A673 (cell line): ENCODE measurements at regions not wholly inside any gene's neighbourhood (a gene's known extent, or its start where the extent isn't known, plus 50 kb on each side); places are given as distances from the start of the nearest gene placed in this dataset.

Source experiments
- BruUV-seq: library from RNA; stranded (reverse); fragments of 400-500 nt; replicated peaks from 2 replicates; lab custom pipeline; 2021; lab: Mats Ljungman, UMichigan
- CTCF ChIA-PET: fragments of 300-600 bp; sonication (Branson Sonifier 250); formaldehyde crosslinking; loops from one replicate; lab custom pipeline; 2022; ENCODE audit warnings: antibody characterized with exemption; lab: Charles Lee
- POLR2A ChIA-PET: fragments of 300-600 bp; sonication (Branson Sonifier 250); formaldehyde crosslinking; loops from one replicate; lab custom pipeline; 2022; ENCODE audit warnings: antibody characterized with exemption; ENCODE audit not compliant: low non-redundant PET; lab: Charles Lee
- DNase-seq: peaks from one replicate; pipeline ENCODE4 v3.0.0-alpha.2; 2015; ENCODE audit warnings: low spot score
- H3K27ac ChIP-seq: fragments of 200-600 bp; sonication (generic); 2 replicates; pipeline ENCODE4 v1.5.1; 2016; ENCODE audit warnings: mixed run types, low read depth, mild to moderate bottlenecking, mixed read lengths, antibody characterized with exemption, low read length; ENCODE audit not compliant: poor library complexity, severe bottlenecking
- H3K27me3 ChIP-seq: fragments of 200-600 bp; sonication (generic); replicated peaks from 2 replicates; pipeline ENCODE4 v1.6.1; 2017; ENCODE audit warnings: mixed run types, low read depth, mild to moderate bottlenecking, mixed read lengths, antibody characterized with exemption, low read length; ENCODE audit not compliant: insufficient read depth, poor library complexity
- H3K36me3 ChIP-seq: fragments of 200-600 bp; sonication (generic); 2 replicates; pipeline ENCODE4 v1.6.1; 2016; ENCODE audit warnings: mixed run types, mild to moderate bottlenecking, mixed read lengths, antibody characterized with exemption, low read length; ENCODE audit not compliant: insufficient read depth, poor library complexity, severe bottlenecking
- H3K4me1 ChIP-seq: fragments of 200-600 bp; sonication (generic); 2 replicates; pipeline ENCODE4 v1.6.1; 2017; ENCODE audit warnings: mixed run types, mild to moderate bottlenecking, mixed read lengths, antibody characterized with exemption, low read length; ENCODE audit not compliant: insufficient read depth, poor library complexity, severe bottlenecking
- H3K4me3 ChIP-seq: fragments of 200-600 bp; sonication (generic); 2 replicates; pipeline ENCODE4 v1.5.1; 2016; ENCODE audit warnings: low read depth, mixed run types, mild to moderate bottlenecking, mixed read lengths, low read length; ENCODE audit not compliant: poor library complexity, severe bottlenecking
- H3K9me3 ChIP-seq: fragments of 200-600 bp; sonication (generic); 2 replicates; pipeline ENCODE4 v1.6.1; 2016; ENCODE audit warnings: mixed run types, low read depth, mild to moderate bottlenecking, mixed read lengths, antibody characterized with exemption, low read length; ENCODE audit not compliant: poor library complexity, severe bottlenecking
- CTCF ChIP-seq: fragments of 300-800, 200-600 bp; sonication (generic); conservative IDR thresholded peaks from 2 replicates; pipeline ENCODE4 v1.5.1; 2017; ENCODE audit warnings: low read depth, mild to moderate bottlenecking, antibody characterized with exemption, low read length, moderate library complexity, mixed read lengths
- EZH2 ChIP-seq: fragments of 200-600 bp; sonication (generic); IDR thresholded peaks from 2 replicates; pipeline ENCODE4 v1.6.1; 2017; ENCODE audit warnings: borderline replicate concordance, low read depth, mild to moderate bottlenecking, mixed read lengths, antibody characterized with exemption, low read length; ENCODE audit not compliant: poor library complexity, severe bottlenecking
- intact Hi-C: fragments of 100-400 bp; cut with micrococcal nuclease; formaldehyde crosslinking; loops from one replicate; pipeline ENCODE4 v1.10.0; 2022; ENCODE audit not compliant: unreplicated experiment

GRCh38 chr3:188951734-188952133, 220.0 kb upstream of the TPRG1 start:
- Histone ChIP-seq H3K27ac (no peak overlapping the region), H3K9me3 (no peaks in the 10 kb centered on the region), H3K4me3 (no peak overlapping the region), H3K27me3 (no peaks in the 10 kb centered on the region), H3K36me3 (no peaks in the 10 kb centered on the region), H3K4me1 (peaks cover 25% of the 10 kb centered on the region)
- TF ChIP-seq EZH2 (no peak), CTCF (no peak)
- ChIA-PET POLR2A (no interaction called here), CTCF (interaction anchor here (1.0 kb wide), 1 partner anchor 1212 kb away, joined by 5 read pairs; no protein-coding TSS in a partner anchor)
- intact Hi-C loops, result loop anchor here (5.0 to 10.0 kb wide), 5 partner anchors 119 to 917 kb away; no protein-coding TSS in a partner anchor
- DNase-seq, result no peak
- BruUV-seq, result no TSS peak

DNA sequence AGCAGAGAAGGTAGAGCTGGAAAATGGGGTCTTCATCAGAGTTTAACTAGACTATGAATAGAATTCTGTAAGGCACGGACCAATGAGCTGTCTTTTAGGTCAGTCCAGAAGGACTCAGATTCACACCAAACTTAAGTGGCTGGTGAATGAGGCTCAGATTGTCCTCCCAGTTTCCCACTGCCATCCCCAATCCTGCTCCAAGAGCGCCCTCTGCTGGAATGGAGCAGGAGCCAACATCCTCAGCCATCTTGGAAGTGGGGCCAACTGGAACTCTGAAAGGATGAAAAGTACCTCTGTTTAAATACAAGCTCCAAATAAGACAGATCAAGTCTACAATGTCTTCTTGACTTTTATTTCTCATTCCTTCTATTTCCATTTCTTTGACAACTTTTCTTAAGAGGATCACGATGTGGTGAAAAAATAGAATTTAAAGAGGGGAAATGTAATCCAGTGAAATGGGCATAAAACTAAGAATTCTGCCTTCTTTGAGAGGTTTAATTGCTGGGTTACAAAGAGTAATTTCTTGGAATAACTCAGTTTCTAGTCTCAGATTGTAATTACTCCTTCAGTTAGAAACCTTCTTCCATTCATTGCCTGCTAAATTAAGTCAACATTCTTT, 217.1 kb upstream of the TPRG1 start:
- Histone ChIP-seq H3K27ac (no peak overlapping the region), H3K36me3 (no peaks in the 10 kb centered on the region), H3K27me3 (no peaks in the 10 kb centered on the region), H3K4me1 (peaks cover 6% of the 10 kb centered on the region), H3K9me3 (no peaks in the 10 kb centered on the region), H3K4me3 (no peak overlapping the region)
- intact Hi-C loops, result loop anchor here (1.0 to 10.0 kb wide), 7 partner anchors 122 to 1213 kb away; no protein-coding TSS in a partner anchor
- TF ChIP-seq EZH2 (no peak), CTCF (peak; percentile 97)
- POLR2A ChIA-PET, result interaction anchor here (1.2 kb wide), 1 partner anchor 1209 kb away, joined by 3 read pairs; the partner anchor contains the start of gene BCL6
- peak; percentile 92 for DNase-seq
- BruUV-seq, result no TSS peak
- CTCF ChIA-PET, result interaction anchor here (0.5 to 6.1 kb wide), 8 partner anchors 87 to 1636 kb away, joined by 3 to 116 read pairs (median 3); partner anchors contain the start of gene BCL6

DNA sequence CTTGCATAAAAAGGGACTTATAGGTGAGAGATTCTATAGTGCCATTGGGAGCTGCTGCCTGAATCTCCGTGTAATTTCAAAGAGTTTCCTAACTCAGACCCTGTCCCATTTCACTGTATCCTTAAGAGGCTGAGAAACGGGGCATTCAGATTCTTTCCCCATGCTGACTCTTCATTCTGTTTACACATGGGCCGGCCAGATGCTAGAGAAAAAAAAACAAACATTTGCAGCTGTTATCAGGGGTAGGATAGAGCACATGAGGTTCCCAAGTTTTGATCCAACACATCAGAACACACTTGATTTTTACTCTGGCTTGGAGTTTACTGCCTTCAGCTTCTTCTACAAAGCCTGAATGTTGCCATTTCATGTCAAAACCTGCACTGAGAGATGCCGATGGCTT, 215.9 kb upstream of the TPRG1 start:
- TF ChIP-seq EZH2, result no peak
- TF ChIP-seq CTCF, result no peak

More for the DNA sequence above, 215.9 kb upstream of the TPRG1 start:
- ChIA-PET CTCF (interaction anchor here (0.6 to 6.1 kb wide), 4 partner anchors 195 to 1216 kb away, joined by 3 to 116 read pairs (median 4); no protein-coding TSS in a partner anchor), POLR2A (no interaction called here)
- DNase-seq, result no peak
- no TSS peak for BruUV-seq
- intact Hi-C loops, result loop anchor here (2.0 to 10.0 kb wide), 3 partner anchors 279 to 921 kb away; no protein-coding TSS in a partner anchor
- Histone ChIP-seq H3K9me3 (no peaks in the 10 kb centered on the region), H3K36me3 (no peaks in the 10 kb centered on the region), H3K4me1 (peaks cover 6% of the 10 kb centered on the region), H3K27ac (no peak overlapping the region), H3K4me3 (no peak overlapping the region), H3K27me3 (no peaks in the 10 kb centered on the region)
